ENCODE measurements at regions not wholly inside any gene's neighbourhood (a gene's known extent, or its start where the extent isn't known, plus 50 kb on each side); places are given as distances from the start of the nearest gene placed in this dataset.

GRCh38 chr5:165906871-165907270 lies 2384.6 kb upstream of the WWC1 start:
- no peak for DNase-seq

GRCh38 chr5:165913059-165913458 lies 2378.4 kb upstream of the WWC1 start:
- DNase-seq = no peak

- no peak for DNase-seq
Observed at GRCh38 chr5:165914456-165914855, 2377.0 kb upstream of the WWC1 start.

GRCh38 chr5:165919196-165919595 lies 2372.2 kb upstream of the WWC1 start:
- no peak for DNase-seq

- no peak for DNase-seq
Observed at GRCh38 chr5:165920655-165921054, 2370.8 kb upstream of the WWC1 start.

GRCh38 chr5:165928971-165929370 lies 2362.5 kb upstream of the WWC1 start:
- DNase-seq = no peak

- DNase-seq = no peak
Observed at GRCh38 chr5:165940541-165940940, 2350.9 kb upstream of the WWC1 start.

GRCh38 chr5:165956854-165957253 lies 2334.6 kb upstream of the WWC1 start:
- DNase-seq = no peak

GRCh38 chr5:165981671-165982070 lies 2309.8 kb upstream of the WWC1 start:
- DNase-seq = no peak

- no peak for DNase-seq
Observed at GRCh38 chr5:165996201-165996875, 2295.1 kb upstream of the WWC1 start.

GRCh38 chr5:165999693-166000320 lies 2291.6 kb upstream of the WWC1 start:
- DNase-seq = no peak

- DNase-seq = no peak
Observed at GRCh38 chr5:166004006-166004405, 2287.4 kb upstream of the WWC1 start.

GRCh38 chr5:166013415-166013814 lies 2278.0 kb upstream of the WWC1 start:
- DNase-seq = no peak

- no peak for DNase-seq
Observed at GRCh38 chr5:166014256-166014655, 2277.2 kb upstream of the WWC1 start.

GRCh38 chr5:166018716-166019115 lies 2272.7 kb upstream of the WWC1 start:
- DNase-seq = no peak

- DNase-seq = no peak
Observed at GRCh38 chr5:166022065-166022464, 2269.4 kb upstream of the WWC1 start.

- DNase-seq = no peak
Observed at GRCh38 chr5:166024970-166025369, 2266.5 kb upstream of the WWC1 start.

GRCh38 chr5:166027582-166027981 lies 2263.9 kb upstream of the WWC1 start:
- DNase-seq = no peak

GRCh38 chr5:166031926-166032325 lies 2259.5 kb upstream of the WWC1 start:
- no peak for DNase-seq

- DNase-seq = no peak
Observed at GRCh38 chr5:166032601-166033000, 2258.8 kb upstream of the WWC1 start.

GRCh38 chr5:166045961-166046360 lies 2245.5 kb upstream of the WWC1 start:
- no peak for DNase-seq

- no peak for DNase-seq
Observed at GRCh38 chr5:166046956-166047355, 2244.5 kb upstream of the WWC1 start.

- DNase-seq = no peak
Observed at GRCh38 chr5:166050531-166050930, 2240.9 kb upstream of the WWC1 start.

GRCh38 chr5:166058660-166059059 lies 2232.8 kb upstream of the WWC1 start:
- DNase-seq = no peak

- no peak for DNase-seq
Observed at GRCh38 chr5:166062094-166062493, 2229.4 kb upstream of the WWC1 start.

Measured in inflammatory macrophage treated with lipopolysaccharide for 4 hours (primary cell).